Common myeloid progenitor, CD34-positive (primary cell): ENCODE measurements at regions not wholly inside any gene's neighbourhood (a gene's known extent, or its start where the extent isn't known, plus 50 kb on each side); places are given as distances from the start of the nearest gene placed in this dataset.

Experiments used
- CTCF ChIA-PET: fragments of 350-600 bp; sonication (Branson Sonifier 250); formaldehyde crosslinking; loops from one replicate; lab custom pipeline; 2021; ENCODE audit warnings: antibody characterized with exemption; lab: Charles Lee
- POLR2A ChIA-PET: fragments of 350-600 bp; sonication (Branson Sonifier 250); formaldehyde crosslinking; loops from one replicate; lab custom pipeline; 2021; ENCODE audit warnings: antibody characterized with exemption; lab: Charles Lee
- DNase-seq, 3 donors: peaks; one replicate each; pipeline versions ENCODE4 v3.0.0 to v3.0.0-alpha.2; 2013
- H3K27ac ChIP-seq, 2 experiments: 1 replicate in 1 of 2; 2 replicates in 1 of 2; pipeline ENCODE4 v1.7.0; 2013; ENCODE audit warnings: inconsistent platforms in 2 of 2, low read length in 2 of 2, mild to moderate bottlenecking in 2 of 2, low read depth in 1 of 2, moderate library complexity in 1 of 2; ENCODE audit not compliant: severe bottlenecking in 2 of 2, insufficient read depth in 1 of 2, poor library complexity in 1 of 2
- H3K27me3 ChIP-seq, 5 experiments: replicated peaks in 2 of 5; 1 replicate in 3 of 5; 2 replicates in 2 of 5; pipeline versions ENCODE4 v1.6.1 to v1.7.0; 2013; ENCODE audit warnings: low read length in 4 of 5, mild to moderate bottlenecking in 2 of 5, moderate library complexity in 2 of 5, inconsistent platforms in 1 of 5; ENCODE audit not compliant: insufficient read depth in 5 of 5, control insufficient read depth in 4 of 5
- H3K36me3 ChIP-seq, 4 experiments: 1 replicate in 2 of 4; 2 replicates in 2 of 4; pipeline versions ENCODE4 v1.6.1 to v1.7.0; 2013; ENCODE audit warnings: low read length in 3 of 4, control low read depth in 1 of 4, mild to moderate bottlenecking in 1 of 4; ENCODE audit not compliant: control insufficient read depth in 4 of 4, insufficient read depth in 4 of 4
- H3K4me1 ChIP-seq, 4 experiments: 1 replicate in 3 of 4; 2 replicates in 1 of 4; pipeline versions ENCODE4 v1.6.1 to v1.7.1; 2013; ENCODE audit warnings: low read length in 3 of 4, mild to moderate bottlenecking in 3 of 4, control low read depth in 1 of 4, inconsistent platforms in 1 of 4, moderate library complexity in 1 of 4; ENCODE audit not compliant: control insufficient read depth in 4 of 4, insufficient read depth in 4 of 4; ENCODE audit errors: control extremely low read depth in 1 of 4
- H3K4me3 ChIP-seq, 7 experiments: 1 replicate in 4 of 7; 2 replicates in 3 of 7; pipeline versions ENCODE4 v1.5.1 to v1.7.0; 2013; ENCODE audit warnings: mild to moderate bottlenecking in 7 of 7, low read length in 6 of 7, moderate library complexity in 6 of 7, inconsistent platforms in 2 of 7, low read depth in 2 of 7, control low read depth in 1 of 7; ENCODE audit not compliant: insufficient read depth in 4 of 7, control insufficient read depth in 1 of 7; ENCODE audit errors: extremely low read depth in 1 of 7
- H3K9me3 ChIP-seq, 5 experiments: 1 replicate in 4 of 5; 2 replicates in 1 of 5; pipeline versions ENCODE4 v1.6.1 to v1.7.1; 2013; ENCODE audit warnings: low read length in 4 of 5, mild to moderate bottlenecking in 2 of 5, inconsistent platforms in 1 of 5, low read depth in 1 of 5, moderate library complexity in 1 of 5; ENCODE audit not compliant: control insufficient read depth in 4 of 5, insufficient read depth in 2 of 5; ENCODE audit errors: control extremely low read depth in 1 of 5
- WGBS: methylation state at CpG from one replicate; pipeline ENCODE4 v1.1.5; 2013; ENCODE audit not compliant: insufficient coverage; 5-methylcytosine and 5-hydroxymethylcytosine counted together

DNA sequence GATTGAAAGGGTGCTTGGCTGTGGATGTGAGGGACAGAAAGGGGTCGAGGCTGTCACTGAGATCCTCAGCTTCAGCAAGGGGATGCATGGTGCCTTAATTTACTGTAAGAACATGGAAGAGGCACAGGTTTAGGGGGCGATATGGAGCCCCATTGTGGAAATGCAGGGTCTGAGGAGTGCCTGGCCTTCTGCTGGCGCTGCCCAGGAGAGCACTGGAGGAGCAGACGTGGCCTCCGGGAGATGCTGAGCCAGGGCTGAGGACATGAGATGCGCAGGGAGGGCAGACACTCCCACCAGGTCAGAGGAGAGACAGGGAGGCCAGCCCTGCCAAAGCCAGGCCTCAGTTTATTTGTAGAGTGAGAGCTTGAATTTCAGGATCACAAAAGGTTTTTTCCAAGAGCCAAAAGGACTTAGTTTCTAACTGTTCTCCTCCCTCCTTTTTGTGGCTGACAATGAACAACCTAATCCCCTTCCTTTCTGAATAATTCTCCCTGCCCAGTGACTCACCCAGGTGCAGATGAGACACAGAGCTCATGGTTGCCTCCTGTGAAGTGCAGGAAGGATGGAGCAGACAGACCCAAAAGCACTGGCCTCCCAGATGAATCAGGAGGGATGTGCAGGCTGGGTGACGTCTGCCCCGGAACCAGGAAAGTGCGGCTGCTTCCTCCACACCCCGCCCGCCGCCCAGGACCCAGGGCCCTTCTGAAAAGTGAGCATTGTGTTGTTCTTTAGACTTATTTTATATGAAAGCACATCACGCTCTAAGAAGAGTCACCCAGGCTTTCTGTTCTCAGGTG is 73.0 kb upstream of the TMPRSS2 start:
- H3K36me3 ChIP-seq, result no peaks in the 10 kb centered on the region
- CTCF ChIA-PET, result no interaction called here
- DNase-seq, result no peak
- peaks cover 1 to 19% (median 6%) of the 10 kb centered on the region in 5 experiments for H3K9me3 ChIP-seq
- H3K27me3 ChIP-seq, result no peaks in the 10 kb centered on the region
- WGBS, result 88% methylated on average over 13 of the region's 13 CpGs
- POLR2A ChIA-PET, result no interaction called here
- no peak overlapping the region for H3K4me3 ChIP-seq
- no peak overlapping the region for H3K27ac ChIP-seq
- H3K4me1 ChIP-seq, result no peaks in the 10 kb centered on the region

GRCh38 chr21:41579692-41580091 is 71.7 kb upstream of the TMPRSS2 start:
- ChIA-PET CTCF (no interaction called here), POLR2A (no interaction called here)
- no peaks in the 10 kb centered on the region for H3K4me1 ChIP-seq
- H3K27ac ChIP-seq, result no peak overlapping the region
- no peak for DNase-seq
- no peak overlapping the region for H3K4me3 ChIP-seq
- no peaks in the 10 kb centered on the region for H3K36me3 ChIP-seq
- H3K9me3 ChIP-seq, result peaks cover 1 to 24% (median 6%) of the 10 kb centered on the region in 5 experiments
- WGBS, result 58% methylated on average over 2 of the region's 4 CpGs
- no peaks in the 10 kb centered on the region for H3K27me3 ChIP-seq

GRCh38 chr21:41578716-41579115 is 70.8 kb upstream of the TMPRSS2 start:
- H3K27ac ChIP-seq, result no peak overlapping the region
- CTCF ChIA-PET, result no interaction called here
- 89% methylated on average over 2 of the region's 2 CpGs for WGBS
- no peak for DNase-seq
- H3K36me3 ChIP-seq, result no peaks in the 10 kb centered on the region
- peaks cover 1 to 28% (median 6%) of the 10 kb centered on the region in 5 experiments for H3K9me3 ChIP-seq
- POLR2A ChIA-PET, result no interaction called here
- H3K4me1 ChIP-seq, result no peaks in the 10 kb centered on the region
- H3K27me3 ChIP-seq, result peaks cover 0 to 3% (median 0%) of the 10 kb centered on the region in 5 experiments
- H3K4me3 ChIP-seq, result no peak overlapping the region

DNA sequence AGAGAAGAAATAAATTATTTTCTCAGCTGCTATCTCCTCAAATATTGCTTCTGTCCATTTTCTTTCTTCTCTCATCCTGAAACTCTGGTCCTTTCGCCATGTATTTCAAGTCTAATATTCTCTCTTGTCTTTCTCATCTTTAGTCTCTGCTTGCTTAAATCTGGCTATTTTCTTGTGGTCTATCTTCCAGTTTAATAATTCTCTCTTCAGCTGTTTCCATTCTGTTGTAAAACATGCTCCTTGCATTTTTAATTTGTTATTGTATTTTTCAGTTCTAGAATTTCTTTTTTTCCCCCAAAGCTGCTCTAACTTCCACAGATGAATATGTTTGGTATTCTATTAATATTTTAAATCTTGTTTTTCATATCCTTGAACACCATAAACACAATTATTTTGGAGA is 70.1 kb upstream of the TMPRSS2 start:
- no peak for DNase-seq
- H3K27me3 ChIP-seq, result peaks cover 0 to 3% (median 0%) of the 10 kb centered on the region in 5 experiments
- no peaks in the 10 kb centered on the region for H3K36me3 ChIP-seq
- no peak overlapping the region for H3K27ac ChIP-seq
- no peaks in the 10 kb centered on the region for H3K4me1 ChIP-seq
- no peak overlapping the region for H3K4me3 ChIP-seq
- ChIA-PET CTCF (no interaction called here), POLR2A (no interaction called here)
- peaks cover 1 to 28% (median 6%) of the 10 kb centered on the region in 5 experiments for H3K9me3 ChIP-seq
- no CpG with 5 or more reads among the region's 1 CpG for WGBS

- Histone ChIP-seq H3K27ac (no peak overlapping the region), H3K27me3 (peaks cover 0 to 3% (median 0%) of the 10 kb centered on the region in 5 experiments), H3K36me3 (no peaks in the 10 kb centered on the region), H3K4me1 (no peaks in the 10 kb centered on the region), H3K9me3 (peaks cover 1 to 37% (median 13%) of the 10 kb centered on the region in 5 experiments), H3K4me3 (no peak overlapping the region)
- 100% methylated on average over 3 of the region's 4 CpGs for WGBS
- no peak for DNase-seq
- POLR2A ChIA-PET, result no interaction called here
- CTCF ChIA-PET, result interaction anchor here (0.5 kb wide), 1 partner anchor 161 kb away, joined by 3 read pairs; no protein-coding TSS in a partner anchor
Measured at GRCh38 chr21:41576013-41576615, 68.2 kb upstream of the TMPRSS2 start.

DNA sequence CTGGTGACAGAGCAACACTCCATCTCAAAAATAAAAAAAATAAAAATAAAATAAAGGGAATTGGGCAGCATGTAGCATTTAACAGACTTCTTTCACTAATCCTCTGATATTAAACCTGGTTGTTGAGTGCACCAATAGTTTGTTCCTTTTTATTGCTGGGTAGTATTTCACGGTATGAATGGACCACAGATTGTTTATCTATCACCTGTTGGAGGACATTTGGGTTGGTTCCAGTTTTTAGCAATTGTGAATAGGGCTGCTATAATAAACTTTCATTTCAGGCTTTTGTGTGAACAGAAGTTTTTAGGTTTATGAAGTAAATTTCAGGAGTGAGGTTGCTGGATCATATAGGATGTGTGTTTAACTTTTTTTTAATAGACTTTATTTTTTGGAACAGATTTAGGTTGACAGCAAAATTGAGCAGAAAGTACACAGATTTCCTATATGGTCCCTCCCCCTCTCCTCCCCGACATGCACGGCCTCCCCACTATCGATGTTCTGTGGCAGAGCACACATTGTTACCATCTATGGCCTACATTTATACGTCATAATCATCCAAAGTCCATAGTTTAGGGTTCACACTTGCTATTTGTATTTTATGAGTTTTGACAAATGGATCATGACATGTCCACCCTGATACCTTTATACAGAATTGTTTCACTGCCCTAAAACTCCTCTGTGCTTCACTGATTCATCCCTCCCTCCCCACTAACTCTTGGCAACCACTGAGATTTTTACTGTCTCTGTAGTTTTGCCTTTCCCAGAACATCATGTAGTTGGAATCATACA is 66.1 kb upstream of the TMPRSS2 start:
- Histone ChIP-seq H3K27ac (no peak overlapping the region), H3K9me3 (peaks cover 1 to 40% (median 12%) of the 10 kb centered on the region in 5 experiments), H3K27me3 (peaks cover 0 to 3% (median 0%) of the 10 kb centered on the region in 5 experiments), H3K4me1 (no peaks in the 10 kb centered on the region), H3K4me3 (no peak overlapping the region), H3K36me3 (no peaks in the 10 kb centered on the region)
- DNase-seq, result no peak
- WGBS, result 100% methylated on average over 4 of the region's 5 CpGs
- CTCF ChIA-PET, result no interaction called here
- POLR2A ChIA-PET, result no interaction called here
